ENCODE measurements at regions not wholly inside any gene's neighbourhood (a gene's known extent, or its start where the extent isn't known, plus 50 kb on each side); places are given as distances from the start of the nearest gene placed in this dataset.

GRCh38 chr3:54240-54639, 142.3 kb upstream of the CHL1 start:
- no peaks in the 10 kb centered on the region for H3K79me2 ChIP-seq (ENCODE audit: insufficient read depth, low read length)
- TF ChIP-seq EZH2phosphoT487 (IDR thresholded peaks at IDR 0.05; ENCODE audit: borderline replicate concordance) = no peak
- TF ChIP-seq, protein P1, sequence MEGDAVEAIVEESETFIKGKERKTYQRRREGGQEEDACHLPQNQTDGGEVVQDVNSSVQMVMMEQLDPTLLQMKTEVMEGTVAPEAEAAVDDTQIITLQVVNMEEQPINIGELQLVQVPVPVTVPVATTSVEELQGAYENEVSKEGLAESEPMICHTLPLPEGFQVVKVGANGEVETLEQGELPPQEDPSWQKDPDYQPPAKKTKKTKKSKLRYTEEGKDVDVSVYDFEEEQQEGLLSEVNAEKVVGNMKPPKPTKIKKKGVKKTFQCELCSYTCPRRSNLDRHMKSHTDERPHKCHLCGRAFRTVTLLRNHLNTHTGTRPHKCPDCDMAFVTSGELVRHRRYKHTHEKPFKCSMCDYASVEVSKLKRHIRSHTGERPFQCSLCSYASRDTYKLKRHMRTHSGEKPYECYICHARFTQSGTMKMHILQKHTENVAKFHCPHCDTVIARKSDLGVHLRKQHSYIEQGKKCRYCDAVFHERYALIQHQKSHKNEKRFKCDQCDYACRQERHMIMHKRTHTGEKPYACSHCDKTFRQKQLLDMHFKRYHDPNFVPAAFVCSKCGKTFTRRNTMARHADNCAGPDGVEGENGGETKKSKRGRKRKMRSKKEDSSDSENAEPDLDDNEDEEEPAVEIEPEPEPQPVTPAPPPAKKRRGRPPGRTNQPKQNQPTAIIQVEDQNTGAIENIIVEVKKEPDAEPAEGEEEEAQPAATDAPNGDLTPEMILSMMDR (conservative IDR thresholded peaks at IDR 0.05; ENCODE audit: low read length) = no peak
- no peaks in the 10 kb centered on the region for H3K4me1 ChIP-seq (ENCODE audit: insufficient read depth, low read length, poor library complexity, severe bottlenecking)
- H3K4me3 ChIP-seq (ENCODE audit: low read length, poor library complexity, severe bottlenecking) = no peak overlapping the region
- peaks cover 13% of the 10 kb centered on the region; the same call in 1 of the 2 replicates for H3K9me3 ChIP-seq (ENCODE audit: insufficient read depth, low read depth, low read length)
- no peaks in the 10 kb centered on the region for H3K27me3 ChIP-seq (ENCODE audit: insufficient read depth, low read length, poor library complexity, severe bottlenecking)
- no peak overlapping the region for H3K4me2 ChIP-seq (ENCODE audit: low read depth, low read length, poor library complexity, severe bottlenecking)
- no peaks in the 10 kb centered on the region for H3K9me2 ChIP-seq (replicated peaks; ENCODE audit: low read depth, low read length)
- H2AFZ ChIP-seq (ENCODE audit: low read length) = no peak overlapping the region
- H3K36me3 ChIP-seq (ENCODE audit: insufficient read depth, low read length) = no peaks in the 10 kb centered on the region
- H3K9ac ChIP-seq (ENCODE audit: low read depth, low read length, poor library complexity, severe bottlenecking) = no peak overlapping the region
- H4K20me1 ChIP-seq (ENCODE audit: insufficient read depth, low read length, poor library complexity, severe bottlenecking) = no peaks in the 10 kb centered on the region
- no peaks in the 10 kb centered on the region for H3F3A ChIP-seq (ENCODE audit: low read depth)

GRCh38 chr3:56672-57071, 139.9 kb upstream of the CHL1 start:
- no peak overlapping the region for H3K4me2 ChIP-seq (ENCODE audit: low read depth, low read length, poor library complexity, severe bottlenecking)
- no peaks in the 10 kb centered on the region for H4K20me1 ChIP-seq (ENCODE audit: insufficient read depth, low read length, poor library complexity, severe bottlenecking)
- no peaks in the 10 kb centered on the region for H3K9me2 ChIP-seq (replicated peaks; ENCODE audit: low read depth, low read length)
- H3K4me3 ChIP-seq (ENCODE audit: low read length, poor library complexity, severe bottlenecking) = no peak overlapping the region
- TF ChIP-seq, protein P1 (conservative IDR thresholded peaks at IDR 0.05; ENCODE audit: low read length) = no peak
- no peak for TF ChIP-seq EZH2phosphoT487 (IDR thresholded peaks at IDR 0.05; ENCODE audit: borderline replicate concordance)
- H2AFZ ChIP-seq (ENCODE audit: low read length) = no peak overlapping the region
- H3K27me3 ChIP-seq (ENCODE audit: insufficient read depth, low read length, poor library complexity, severe bottlenecking) = no peaks in the 10 kb centered on the region
- H3K36me3 ChIP-seq (ENCODE audit: insufficient read depth, low read length) = no peaks in the 10 kb centered on the region
- no peaks in the 10 kb centered on the region for H3F3A ChIP-seq (ENCODE audit: low read depth)
- no peaks in the 10 kb centered on the region for H3K79me2 ChIP-seq (ENCODE audit: insufficient read depth, low read length)
- no peak overlapping the region for H3K9ac ChIP-seq (ENCODE audit: low read depth, low read length, poor library complexity, severe bottlenecking)
- H3K9me3 ChIP-seq (ENCODE audit: insufficient read depth, low read depth, low read length) = peaks cover 16% of the 10 kb centered on the region; the same call in 1 of the 2 replicates
- no peaks in the 10 kb centered on the region for H3K4me1 ChIP-seq (ENCODE audit: insufficient read depth, low read length, poor library complexity, severe bottlenecking)

DNA sequence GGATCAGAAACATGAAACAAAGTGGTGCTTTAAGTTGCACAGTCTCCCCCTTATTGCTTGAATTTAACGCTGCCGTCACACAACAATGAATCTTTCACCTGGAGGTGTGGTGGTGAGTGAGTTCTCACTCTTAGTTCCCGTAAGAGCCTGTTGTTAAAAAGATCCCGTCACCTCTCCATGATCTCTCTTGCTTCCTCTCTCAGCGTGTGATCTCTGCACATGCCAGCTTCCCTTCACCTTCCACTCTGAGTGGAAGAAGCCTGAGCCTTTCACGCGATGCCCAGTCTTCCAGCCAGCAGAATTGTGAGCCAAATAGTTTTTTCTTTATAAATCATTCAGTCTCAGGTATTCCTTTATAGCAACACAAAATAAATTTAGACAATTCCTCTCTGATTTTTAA, 136.7 kb upstream of the CHL1 start:
- H3K27me3 ChIP-seq (ENCODE audit: insufficient read depth, low read length, poor library complexity, severe bottlenecking) = no peaks in the 10 kb centered on the region
- peaks cover 19% of the 10 kb centered on the region; the same call in 1 of the 2 replicates for H3K9me3 ChIP-seq (ENCODE audit: insufficient read depth, low read depth, low read length)
- no peak overlapping the region for H3K9ac ChIP-seq (ENCODE audit: low read depth, low read length, poor library complexity, severe bottlenecking)
- H3K36me3 ChIP-seq (ENCODE audit: insufficient read depth, low read length) = no peaks in the 10 kb centered on the region
- no peaks in the 10 kb centered on the region for H4K20me1 ChIP-seq (ENCODE audit: insufficient read depth, low read length, poor library complexity, severe bottlenecking)
- no peak overlapping the region for H3K4me3 ChIP-seq (ENCODE audit: low read length, poor library complexity, severe bottlenecking)
- H3K79me2 ChIP-seq (ENCODE audit: insufficient read depth, low read length) = no peaks in the 10 kb centered on the region
- H3K4me1 ChIP-seq (ENCODE audit: insufficient read depth, low read length, poor library complexity, severe bottlenecking) = no peaks in the 10 kb centered on the region
- TF ChIP-seq, protein P1 (conservative IDR thresholded peaks at IDR 0.05; ENCODE audit: low read length) = no peak
- no peak for TF ChIP-seq EZH2phosphoT487 (IDR thresholded peaks at IDR 0.05; ENCODE audit: borderline replicate concordance)
- no peaks in the 10 kb centered on the region for H3F3A ChIP-seq (ENCODE audit: low read depth)
- H3K9me2 ChIP-seq (replicated peaks; ENCODE audit: low read depth, low read length) = no peaks in the 10 kb centered on the region
- H2AFZ ChIP-seq (ENCODE audit: low read length) = no peak overlapping the region
- no peak overlapping the region for H3K4me2 ChIP-seq (ENCODE audit: low read depth, low read length, poor library complexity, severe bottlenecking)
